ENCODE measurements at regions not wholly inside any gene's neighbourhood (a gene's known extent, or its start where the extent isn't known, plus 50 kb on each side); places are given as distances from the start of the nearest gene placed in this dataset.
"Not testable (repeated sequence)": the region's sequence is repeated elsewhere in the genome, so short reads cannot be mapped to it uniquely, and the experiment has no call there.

GRCh38 chr1:242689378-242689777 is 164.9 kb upstream of the PLD5 start:
- intact Hi-C loops (cut with DNase I, micrococcal nuclease), result no loop called here
- no peak for ATAC-seq

GRCh38 chr1:242674951-242675645 is 150.6 kb upstream of the PLD5 start:
- intact Hi-C loops (cut with DNase I, micrococcal nuclease), result no loop called here

More at GRCh38 chr1:242689378-242689777, 164.9 kb upstream of the PLD5 start:
- no peak for DNase-seq

GRCh38 chr1:242673652-242674051 is 149.2 kb upstream of the PLD5 start:
- DNase-seq (no peak), ATAC-seq (no peak)
- intact Hi-C loops (cut with DNase I, micrococcal nuclease), result no loop called here

More at GRCh38 chr1:242674951-242675645, 150.6 kb upstream of the PLD5 start:
- ATAC-seq (no peak), DNase-seq (no peak)

- ATAC-seq; DNase-seq; intact Hi-C loops (cut with DNase I, micrococcal nuclease): not testable (repeated sequence)
These were observed 148.7 kb upstream of the PLD5 start for GRCh38 chr1:242673165-242673564.

- ATAC-seq (no peak), DNase-seq (no peak)
- intact Hi-C loops (cut with DNase I, micrococcal nuclease), result no loop called here
These were observed 145.5 kb upstream of the PLD5 start for GRCh38 chr1:242670019-242670418.

GRCh38 chr1:242662886-242663285 is 138.4 kb upstream of the PLD5 start:
- no peak for ATAC-seq
- intact Hi-C loops (cut with DNase I, micrococcal nuclease), result no loop called here
- no peak for DNase-seq

- DNase-seq; ATAC-seq; intact Hi-C loops (cut with DNase I, micrococcal nuclease): not testable (repeated sequence)
These were observed 129.3 kb upstream of the PLD5 start for GRCh38 chr1:242653772-242654171.

GRCh38 chr1:242651817-242652216 is 127.3 kb upstream of the PLD5 start:
- no peak for ATAC-seq
- no peak for DNase-seq
- intact Hi-C loops (cut with DNase I, micrococcal nuclease), result no loop called here

GRCh38 chr1:242641461-242641860 is 117.0 kb upstream of the PLD5 start:
- DNase-seq, result no peak
- ATAC-seq, result no peak
- intact Hi-C loops (cut with DNase I, micrococcal nuclease), result no loop called here

- intact Hi-C loops (cut with DNase I, micrococcal nuclease), result no loop called here
- DNase-seq (no peak), ATAC-seq (no peak)
These were observed 114.6 kb upstream of the PLD5 start for GRCh38 chr1:242639104-242639503.

GRCh38 chr1:242634732-242635131 is 110.2 kb upstream of the PLD5 start:
- ATAC-seq, result no peak
- no peak for DNase-seq
- intact Hi-C loops (cut with DNase I, micrococcal nuclease), result no loop called here

- no peak for ATAC-seq
- intact Hi-C loops (cut with DNase I, micrococcal nuclease), result no loop called here
- DNase-seq, result no peak
These were observed 104.9 kb upstream of the PLD5 start for GRCh38 chr1:242629396-242629795.

GRCh38 chr1:242623756-242624155 is 99.3 kb upstream of the PLD5 start:
- intact Hi-C loops (cut with DNase I, micrococcal nuclease), result no loop called here
- no peak for DNase-seq
- ATAC-seq, result no peak

- DNase-seq, result no peak
These were observed 98.6 kb upstream of the PLD5 start for GRCh38 chr1:242623119-242623518.

GRCh38 chr1:242613266-242613815 is 88.8 kb upstream of the PLD5 start:
- ATAC-seq (no peak), DNase-seq (no peak)
- intact Hi-C loops (cut with DNase I, micrococcal nuclease), result no loop called here

More at GRCh38 chr1:242623119-242623518, 98.6 kb upstream of the PLD5 start:
- intact Hi-C loops (cut with DNase I, micrococcal nuclease), result no loop called here
- ATAC-seq, result no peak

GRCh38 chr1:242610209-242610608 is 85.7 kb upstream of the PLD5 start:
- no peak for ATAC-seq

GRCh38 chr1:242605521-242605920 is 81.0 kb upstream of the PLD5 start:
- intact Hi-C loops (cut with DNase I, micrococcal nuclease), result no loop called here
- DNase-seq, result no peak
- no peak for ATAC-seq

More at GRCh38 chr1:242610209-242610608, 85.7 kb upstream of the PLD5 start:
- no peak for DNase-seq
- intact Hi-C loops (cut with DNase I, micrococcal nuclease), result no loop called here

GRCh38 chr1:242602001-242602400 is 77.5 kb upstream of the PLD5 start:
- DNase-seq (no peak), ATAC-seq (no peak)
- intact Hi-C loops (cut with DNase I, micrococcal nuclease), result no loop called here

- DNase-seq, ATAC-seq: not testable (repeated sequence)
These were observed 69.3 kb upstream of the PLD5 start for GRCh38 chr1:242593756-242594155.

GRCh38 chr1:242586360-242586680 is 61.8 kb upstream of the PLD5 start:
- intact Hi-C loops (cut with DNase I, micrococcal nuclease), result no loop called here
- ATAC-seq (no peak), DNase-seq (no peak)

More at GRCh38 chr1:242593756-242594155, 69.3 kb upstream of the PLD5 start:
- intact Hi-C loops (cut with DNase I, micrococcal nuclease), result not testable (repeated sequence)
